Ishikawa (cell line): ENCODE measurements at regions not wholly inside any gene's neighbourhood (a gene's known extent, or its start where the extent isn't known, plus 50 kb on each side); places are given as distances from the start of the nearest gene placed in this dataset.

Source experiments
- CEBPB ChIP-seq: IDR thresholded peaks from 2 replicates; pipeline ENCODE4 v1.6.1; 2012
- CREB1 ChIP-seq: IDR thresholded peaks from 2 replicates; pipeline ENCODE4 v1.6.1; 2012; ENCODE audit warnings: low read depth
- EGR1 ChIP-seq: IDR thresholded peaks from 2 replicates; pipeline ENCODE4 v1.6.1; 2012
- EP300 ChIP-seq: IDR thresholded peaks from 2 replicates; pipeline ENCODE4 v1.6.1; 2012; ENCODE audit warnings: borderline replicate concordance
- FOXM1 ChIP-seq: IDR thresholded peaks from 2 replicates; pipeline ENCODE4 v1.6.1; 2012; ENCODE audit warnings: low read depth, borderline replicate concordance
- NFIC ChIP-seq: IDR thresholded peaks from 2 replicates; pipeline ENCODE4 v1.6.1; 2012
- RAD21 ChIP-seq: IDR thresholded peaks from 2 replicates; pipeline ENCODE4 v1.6.1; 2012; ENCODE audit warnings: low read depth
- TAF1 ChIP-seq: IDR thresholded peaks from 2 replicates; pipeline ENCODE4 v1.6.1; 2012; ENCODE audit warnings: low read depth, mild to moderate bottlenecking
- TCF12 ChIP-seq: IDR thresholded peaks from 2 replicates; pipeline ENCODE4 v1.6.1; 2012; ENCODE audit warnings: low read depth
- TEAD4 ChIP-seq: IDR thresholded peaks from 2 replicates; pipeline ENCODE4 v1.6.1; 2012
- YY1 ChIP-seq: IDR thresholded peaks from 2 replicates; pipeline ENCODE4 v1.6.1; 2012; ENCODE audit warnings: low read depth
- ZBTB7A ChIP-seq: IDR thresholded peaks from 2 replicates; pipeline ENCODE4 v1.6.1; 2012; ENCODE audit warnings: low read depth
- TF ChIP-seq, protein P1 (sequence below): IDR thresholded peaks from 2 replicates; pipeline ENCODE4 v1.6.1; 2012
- TF ChIP-seq, protein P2 (sequence below): IDR thresholded peaks from 2 replicates; pipeline ENCODE4 v1.6.1; 2012; ENCODE audit warnings: low read depth, mild to moderate bottlenecking
- TF ChIP-seq, protein P3 (sequence below): IDR thresholded peaks from 2 replicates; pipeline ENCODE4 v1.6.1; 2012

DNA sequence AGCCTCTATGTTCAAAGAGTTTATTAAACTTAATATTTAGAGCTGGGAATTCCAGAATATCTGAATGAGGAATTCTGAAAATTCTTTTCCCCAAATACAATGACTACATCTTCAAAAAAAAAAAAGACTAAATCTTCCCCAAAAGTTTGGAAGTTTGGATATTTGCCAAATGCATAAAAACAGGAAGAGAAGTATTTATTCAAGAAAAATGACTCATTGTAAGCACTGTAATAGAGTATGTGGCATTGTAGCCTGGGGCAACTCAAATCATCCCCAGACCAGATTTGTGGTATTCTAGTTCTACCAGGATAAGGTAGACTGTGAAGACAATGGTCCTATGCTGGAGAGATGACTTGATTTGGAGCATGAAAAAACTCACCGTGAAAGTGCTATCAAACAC lies 78.5 kb upstream of the PDHA2 start:
- TF ChIP-seq NFIC, result no peak

DNA sequence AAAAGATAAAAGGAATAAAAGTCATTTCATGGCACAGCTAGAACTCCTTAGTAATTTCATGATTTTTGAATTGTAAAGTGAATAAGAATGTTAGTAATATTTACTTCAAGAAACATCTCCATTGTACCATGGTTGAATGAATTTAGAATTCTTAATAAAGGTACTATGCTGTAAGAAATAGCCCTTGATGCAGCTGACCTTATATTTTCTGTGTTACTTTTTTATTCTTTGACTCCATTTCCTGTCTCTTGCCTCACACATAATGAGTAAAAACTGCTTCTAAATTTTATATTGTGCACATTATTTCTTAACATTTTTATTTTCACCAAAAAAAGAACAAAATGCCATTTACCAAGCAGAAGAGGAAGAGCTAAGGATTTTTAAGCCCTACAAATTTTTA lies 81.9 kb upstream of the PDHA2 start:
- TF ChIP-seq EP300, result no peak
- TF ChIP-seq, protein P1, sequence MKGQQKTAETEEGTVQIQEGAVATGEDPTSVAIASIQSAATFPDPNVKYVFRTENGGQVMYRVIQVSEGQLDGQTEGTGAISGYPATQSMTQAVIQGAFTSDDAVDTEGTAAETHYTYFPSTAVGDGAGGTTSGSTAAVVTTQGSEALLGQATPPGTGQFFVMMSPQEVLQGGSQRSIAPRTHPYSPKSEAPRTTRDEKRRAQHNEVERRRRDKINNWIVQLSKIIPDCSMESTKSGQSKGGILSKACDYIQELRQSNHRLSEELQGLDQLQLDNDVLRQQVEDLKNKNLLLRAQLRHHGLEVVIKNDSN, result no peak
- TF ChIP-seq TAF1, result no peak
- TF ChIP-seq YY1, result no peak
- TF ChIP-seq, protein P2, sequence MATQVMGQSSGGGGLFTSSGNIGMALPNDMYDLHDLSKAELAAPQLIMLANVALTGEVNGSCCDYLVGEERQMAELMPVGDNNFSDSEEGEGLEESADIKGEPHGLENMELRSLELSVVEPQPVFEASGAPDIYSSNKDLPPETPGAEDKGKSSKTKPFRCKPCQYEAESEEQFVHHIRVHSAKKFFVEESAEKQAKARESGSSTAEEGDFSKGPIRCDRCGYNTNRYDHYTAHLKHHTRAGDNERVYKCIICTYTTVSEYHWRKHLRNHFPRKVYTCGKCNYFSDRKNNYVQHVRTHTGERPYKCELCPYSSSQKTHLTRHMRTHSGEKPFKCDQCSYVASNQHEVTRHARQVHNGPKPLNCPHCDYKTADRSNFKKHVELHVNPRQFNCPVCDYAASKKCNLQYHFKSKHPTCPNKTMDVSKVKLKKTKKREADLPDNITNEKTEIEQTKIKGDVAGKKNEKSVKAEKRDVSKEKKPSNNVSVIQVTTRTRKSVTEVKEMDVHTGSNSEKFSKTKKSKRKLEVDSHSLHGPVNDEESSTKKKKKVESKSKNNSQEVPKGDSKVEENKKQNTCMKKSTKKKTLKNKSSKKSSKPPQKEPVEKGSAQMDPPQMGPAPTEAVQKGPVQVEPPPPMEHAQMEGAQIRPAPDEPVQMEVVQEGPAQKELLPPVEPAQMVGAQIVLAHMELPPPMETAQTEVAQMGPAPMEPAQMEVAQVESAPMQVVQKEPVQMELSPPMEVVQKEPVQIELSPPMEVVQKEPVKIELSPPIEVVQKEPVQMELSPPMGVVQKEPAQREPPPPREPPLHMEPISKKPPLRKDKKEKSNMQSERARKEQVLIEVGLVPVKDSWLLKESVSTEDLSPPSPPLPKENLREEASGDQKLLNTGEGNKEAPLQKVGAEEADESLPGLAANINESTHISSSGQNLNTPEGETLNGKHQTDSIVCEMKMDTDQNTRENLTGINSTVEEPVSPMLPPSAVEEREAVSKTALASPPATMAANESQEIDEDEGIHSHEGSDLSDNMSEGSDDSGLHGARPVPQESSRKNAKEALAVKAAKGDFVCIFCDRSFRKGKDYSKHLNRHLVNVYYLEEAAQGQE, result no peak
- TF ChIP-seq NFIC, result no peak
- no peak for TF ChIP-seq ZBTB7A
- no peak for TF ChIP-seq TCF12
- TF ChIP-seq RAD21, result no peak
- TF ChIP-seq, protein P3, sequence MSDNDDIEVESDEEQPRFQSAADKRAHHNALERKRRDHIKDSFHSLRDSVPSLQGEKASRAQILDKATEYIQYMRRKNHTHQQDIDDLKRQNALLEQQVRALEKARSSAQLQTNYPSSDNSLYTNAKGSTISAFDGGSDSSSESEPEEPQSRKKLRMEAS, result no peak
- TF ChIP-seq CEBPB, result no peak
- TF ChIP-seq FOXM1, result no peak
- no peak for TF ChIP-seq TEAD4
- TF ChIP-seq CREB1, result no peak
- no peak for TF ChIP-seq EGR1

DNA sequence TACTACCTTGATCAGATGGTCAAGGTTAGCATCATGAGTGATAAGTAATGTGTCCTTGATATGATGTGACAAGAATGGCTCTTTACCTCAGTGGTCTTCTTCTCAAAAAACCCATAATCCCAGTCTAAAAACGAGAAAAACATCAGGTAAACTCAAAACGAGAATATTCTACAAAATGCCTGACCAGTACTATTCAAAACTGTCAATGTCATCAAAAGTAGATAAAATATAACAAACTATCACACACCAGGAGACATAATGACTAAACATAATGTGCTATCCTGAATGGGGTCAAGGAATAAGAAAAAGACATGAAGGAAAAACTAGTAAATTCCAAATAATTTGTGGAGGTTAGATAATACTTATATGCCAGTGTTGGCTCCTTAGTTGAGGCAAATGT lies 85.2 kb upstream of the PDHA2 start:
- TF ChIP-seq TEAD4, result no peak
- TF ChIP-seq TCF12, result no peak
- TF ChIP-seq EP300, result no peak
- no peak for TF ChIP-seq RAD21
- no peak for TF ChIP-seq NFIC
- TF ChIP-seq CEBPB, result no peak
- TF ChIP-seq CREB1, result no peak
- TF ChIP-seq TAF1, result no peak
- TF ChIP-seq, protein P2, result no peak
- TF ChIP-seq, protein P1, result no peak
- TF ChIP-seq, protein P3, result no peak
- no peak for TF ChIP-seq FOXM1
- TF ChIP-seq ZBTB7A, result no peak
- no peak for TF ChIP-seq YY1
- no peak for TF ChIP-seq EGR1

DNA sequence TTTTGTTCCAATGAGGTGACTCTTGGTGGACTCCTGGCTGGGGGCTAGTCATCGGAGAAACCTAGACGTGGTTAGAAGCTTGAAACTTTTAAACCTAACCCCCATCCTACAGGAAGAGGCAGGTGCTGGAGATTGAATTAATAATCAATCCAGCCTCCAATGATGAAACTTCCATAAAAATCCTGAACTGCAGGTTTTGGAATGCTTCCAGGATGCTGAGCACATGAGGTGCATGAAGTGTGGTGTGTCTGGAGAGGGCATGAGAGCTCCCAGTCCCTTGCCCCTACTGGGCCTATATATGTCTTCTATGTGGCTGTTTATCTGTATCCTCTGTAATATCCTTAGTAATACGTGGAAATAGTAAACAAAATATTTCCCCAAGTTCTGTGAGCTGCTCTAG lies 90.7 kb upstream of the PDHA2 start:
- TF ChIP-seq, protein P3, result no peak
- TF ChIP-seq EP300, result no peak
- TF ChIP-seq FOXM1, result no peak
- TF ChIP-seq, protein P1, result no peak
- no peak for TF ChIP-seq EGR1
- no peak for TF ChIP-seq TAF1

DNA sequence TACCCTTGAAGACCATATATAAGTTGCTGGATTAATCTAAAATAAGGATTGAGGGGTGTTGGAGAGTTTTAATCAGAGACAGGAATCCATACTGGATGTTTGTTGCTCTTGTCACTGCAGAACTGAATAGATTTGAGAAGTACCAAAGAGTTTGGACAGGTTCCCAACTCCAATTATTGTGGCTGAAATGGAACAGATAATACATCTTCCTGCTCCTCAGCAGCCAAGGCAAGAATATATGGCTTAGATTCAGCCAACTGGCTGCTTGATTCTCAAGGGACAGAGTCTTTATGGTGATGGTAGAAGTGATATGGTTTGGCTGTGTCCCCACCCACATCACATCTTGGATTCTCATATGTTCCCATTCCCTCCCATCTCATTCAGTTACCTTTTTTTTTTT lies 97.0 kb upstream of the PDHA2 start:
- TF ChIP-seq RAD21, result no peak
- TF ChIP-seq, protein P1, result no peak
- TF ChIP-seq, protein P3, result no peak

DNA sequence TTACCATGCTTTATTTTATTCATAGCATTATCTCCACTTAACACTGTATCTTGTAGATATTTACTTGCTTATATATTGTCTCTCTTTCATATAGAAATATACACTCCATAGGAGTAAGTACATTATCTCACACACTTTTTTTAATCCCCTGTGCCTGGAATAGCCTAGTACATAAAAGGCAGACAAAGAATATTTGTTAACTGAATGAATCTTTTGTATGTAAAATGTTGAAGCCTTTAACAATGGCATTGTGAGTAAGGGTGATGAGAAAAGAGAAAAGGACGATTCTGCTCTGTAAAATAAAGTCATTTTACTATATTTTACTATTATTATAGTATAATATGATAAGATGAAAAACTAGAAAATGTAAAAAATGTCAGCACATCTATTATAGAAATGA lies 97.7 kb upstream of the PDHA2 start:
- no peak for TF ChIP-seq YY1
- TF ChIP-seq EP300, result no peak
- TF ChIP-seq CEBPB, result no peak
- TF ChIP-seq, protein P2, result no peak
- TF ChIP-seq CREB1, result no peak
- no peak for TF ChIP-seq EGR1
